Chondrocyte (in vitro differentiated cells): ENCODE measurements at regions not wholly inside any gene's neighbourhood (a gene's known extent, or its start where the extent isn't known, plus 50 kb on each side); places are given as distances from the start of the nearest gene placed in this dataset.

ENCODE experiments used
- DNase-seq: peaks from one replicate; pipeline ENCODE4 v3.0.0; 2021; ENCODE audit warnings: mixed read lengths, low spot score
- H3K27ac Mint-ChIP-seq: one replicate; pipeline ENCODE4 v1.8.0; 2021; ENCODE audit warnings: mild to moderate bottlenecking, moderate library complexity, mixed read lengths; ENCODE audit not compliant: unreplicated experiment
- H3K27me3 Mint-ChIP-seq: 2 replicates; pipeline ENCODE4 v1.8.0; 2021; ENCODE audit warnings: low read depth, mixed read lengths
- H3K36me3 Mint-ChIP-seq: 2 replicates; pipeline ENCODE4 v1.8.0; 2021; ENCODE audit warnings: low read depth, mixed read lengths
- H3K4me1 Mint-ChIP-seq: 2 replicates; pipeline ENCODE4 v1.8.0; 2021; ENCODE audit warnings: low read depth, mild to moderate bottlenecking, mixed read lengths
- H3K4me3 Mint-ChIP-seq: one replicate; pipeline ENCODE4 v1.8.0; 2021; ENCODE audit warnings: mild to moderate bottlenecking, moderate library complexity, mixed read lengths; ENCODE audit not compliant: unreplicated experiment
- H3K9me3 Mint-ChIP-seq: 2 replicates; pipeline ENCODE4 v1.8.0; 2021; ENCODE audit warnings: low read depth, mixed read lengths
- CTCF ChIP-seq: fragments of 200-600 bp; sonication (generic); IDR thresholded peaks from 2 replicates; pipeline ENCODE4 v1.5.0; 2021; ENCODE audit warnings: antibody characterized with exemption, mild to moderate bottlenecking, moderate library complexity

- no peak for TF ChIP-seq CTCF
- Mint-ChIP-seq H3K4me3 (no peak overlapping the region), H3K9me3 (no peaks in the 10 kb centered on the region), H3K36me3 (no peaks in the 10 kb centered on the region), H3K27me3 (peaks cover 9% of the 10 kb centered on the region), H3K27ac (no peak overlapping the region), H3K4me1 (no peaks in the 10 kb centered on the region)
- no peak for DNase-seq
Observed at GRCh38 chr4:135966936-135967335, 1565.4 kb downstream of the PCDH18 start.

GRCh38 chr4:135963009-135963408 is 1569.3 kb downstream of the PCDH18 start:
- H3K27me3 Mint-ChIP-seq: peaks cover 9% of the 10 kb centered on the region
- peaks cover 9% of the 10 kb centered on the region for H3K9me3 Mint-ChIP-seq
- DNase-seq: no peak
- no peak overlapping the region for H3K27ac Mint-ChIP-seq
- no peak overlapping the region for H3K4me3 Mint-ChIP-seq
- TF ChIP-seq CTCF: no peak
- H3K4me1 Mint-ChIP-seq: no peaks in the 10 kb centered on the region
- no peaks in the 10 kb centered on the region for H3K36me3 Mint-ChIP-seq

GRCh38 chr4:135949931-135950330 is 1582.4 kb downstream of the PCDH18 start:
- H3K4me1 Mint-ChIP-seq: no peaks in the 10 kb centered on the region
- TF ChIP-seq CTCF: no peak
- no peak overlapping the region for H3K27ac Mint-ChIP-seq
- H3K9me3 Mint-ChIP-seq: peaks cover 13% of the 10 kb centered on the region
- H3K27me3 Mint-ChIP-seq: no peaks in the 10 kb centered on the region
- no peak overlapping the region for H3K4me3 Mint-ChIP-seq
- no peak for DNase-seq
- peaks cover 2% of the 10 kb centered on the region for H3K36me3 Mint-ChIP-seq

GRCh38 chr4:135948797-135949196 is 1583.5 kb downstream of the PCDH18 start:
- no peak for DNase-seq
- Mint-ChIP-seq H3K27me3 (no peaks in the 10 kb centered on the region), H3K4me3 (no peak overlapping the region), H3K36me3 (no peaks in the 10 kb centered on the region), H3K9me3 (peaks cover 5% of the 10 kb centered on the region), H3K4me1 (no peaks in the 10 kb centered on the region), H3K27ac (no peak overlapping the region)
- TF ChIP-seq CTCF: no peak

- Mint-ChIP-seq H3K27ac (no peak overlapping the region), H3K27me3 (peaks cover 1% of the 10 kb centered on the region), H3K9me3 (no peaks in the 10 kb centered on the region), H3K36me3 (no peaks in the 10 kb centered on the region), H3K4me1 (no peaks in the 10 kb centered on the region), H3K4me3 (no peak overlapping the region)
- no peak for DNase-seq
- TF ChIP-seq CTCF: no peak
Observed at GRCh38 chr4:135941671-135942070, 1590.6 kb downstream of the PCDH18 start.
